Panc1 (cell line): ENCODE measurements at regions not wholly inside any gene's neighbourhood (a gene's known extent, or its start where the extent isn't known, plus 50 kb on each side); places are given as distances from the start of the nearest gene placed in this dataset.

Experiments used
- ATAC-seq: fragments of 200-7000 bp; cut with Tn5 transposase; 2 replicates; pipeline ENCODE4 v1.9.1; 2020; ENCODE audit warnings: mild to moderate bottlenecking, moderate library complexity
- BruUV-seq: library from RNA; stranded (reverse); fragments of 400-500 nt; replicated peaks from 2 replicates; lab custom pipeline; 2021; lab: Mats Ljungman, UMichigan
- CTCF ChIA-PET: fragments of 300-600 bp; sonication (Branson Sonifier 250); formaldehyde crosslinking; loops from one replicate; lab custom pipeline; 2022; ENCODE audit warnings: antibody characterized with exemption; lab: Charles Lee
- POLR2A ChIA-PET: fragments of 300-600 bp; sonication (Branson Sonifier 250); formaldehyde crosslinking; loops from one replicate; lab custom pipeline; 2022; ENCODE audit warnings: antibody characterized with exemption; lab: Charles Lee
- DNase-seq: peaks from one replicate; pipeline ENCODE4 v3.0.0-alpha.2; 2010; ENCODE audit warnings: low read depth, low spot score
- H3K27ac ChIP-seq: 2 replicates; pipeline ENCODE4 v1.5.1; 2011; ENCODE audit warnings: mild to moderate bottlenecking, low read length, inconsistent platforms
- H3K27me3 ChIP-seq: fragments of 200-500 bp; sonication (Bioruptor generic); 2 replicates; pipeline ENCODE4 v1.6.0; 2014; ENCODE audit warnings: low read length, inconsistent platforms; ENCODE audit not compliant: control insufficient read depth, insufficient read depth
- H3K36me3 ChIP-seq: fragments of 200-500 bp; sonication (Bioruptor generic); 2 replicates; pipeline ENCODE4 v1.5.1; 2014; ENCODE audit warnings: inconsistent platforms, mild to moderate bottlenecking, low read length, moderate library complexity; ENCODE audit not compliant: control insufficient read depth, insufficient read depth
- H3K4me1 ChIP-seq: 2 replicates; pipeline ENCODE4 v1.5.1; 2011; ENCODE audit warnings: inconsistent platforms, mild to moderate bottlenecking, low read length, moderate library complexity; ENCODE audit not compliant: control insufficient read depth, insufficient read depth
- H3K4me3 ChIP-seq, 2 experiments: 2 replicates each; pipeline ENCODE4 v1.5.1; 2011 to 2012; ENCODE audit warnings: low read depth in 2 of 2, low read length in 2 of 2, mild to moderate bottlenecking in 2 of 2, inconsistent platforms in 1 of 2, moderate library complexity in 1 of 2
- H3K9me3 ChIP-seq: fragments of 200-500 bp; sonication (Bioruptor generic); 2 replicates; pipeline ENCODE4 v1.5.1; 2014; ENCODE audit warnings: low read depth, mild to moderate bottlenecking, inconsistent platforms, low read length, moderate library complexity; ENCODE audit not compliant: control insufficient read depth, insufficient read depth
- CTCF ChIP-seq: fragments of 450-650 bp; IDR thresholded peaks from 2 replicates; pipeline ENCODE4 v1.5.1; 2017; ENCODE audit warnings: mild to moderate bottlenecking
- POLR2AphosphoS5 ChIP-seq: IDR thresholded peaks from 2 replicates; pipeline ENCODE4 v1.6.1; 2012; ENCODE audit warnings: mild to moderate bottlenecking, low read depth, low read length, moderate library complexity
- REST ChIP-seq, 2 experiments: IDR thresholded peaks; 2 replicates each; pipeline ENCODE4 v1.6.1; 2011 to 2012; ENCODE audit warnings: low read depth in 2 of 2, control low read depth in 1 of 2, low read length in 1 of 2, mild to moderate bottlenecking in 1 of 2, moderate library complexity in 1 of 2; ENCODE audit not compliant: insufficient read depth in 1 of 2
- SIN3A ChIP-seq: IDR thresholded peaks from 2 replicates; pipeline ENCODE4 v1.6.1; 2012; ENCODE audit warnings: low read depth, mild to moderate bottlenecking, low read length, moderate library complexity, borderline replicate concordance; ENCODE audit not compliant: insufficient read depth
- TCF7L2 ChIP-seq: IDR thresholded peaks from 2 replicates; pipeline ENCODE4 v1.6.1; 2011; ENCODE audit warnings: mild to moderate bottlenecking, low read depth, low read length, inconsistent platforms
- in situ Hi-C: cut with HindIII; loops from 2 replicates; pipeline ENCODE4 v1.10.0; 2016; ENCODE audit warnings: low sequenced_read_pairs, low pct_unique_long_range_greater_than_20kb
- intact Hi-C: fragments of 100-400 bp; cut with micrococcal nuclease; formaldehyde crosslinking; loops from one replicate; pipeline ENCODE4 v1.10.0; 2022; ENCODE audit not compliant: unreplicated experiment

- TF ChIP-seq REST (IDR thresholded peaks at IDR 0.05; ENCODE audit: insufficient read depth in 1 of 2, low read depth in 2 of 2, low read length in 1 of 2), result no peak
- no peak for TF ChIP-seq CTCF
- TF ChIP-seq POLR2AphosphoS5, result no peak
- TF ChIP-seq SIN3A, result no peak
- TF ChIP-seq TCF7L2, result no peak
- Histone ChIP-seq H3K27me3 (no peaks in the 10 kb centered on the region), H3K27ac (no peak overlapping the region), H3K36me3 (no peaks in the 10 kb centered on the region), H3K9me3 (no peaks in the 10 kb centered on the region), H3K4me1 (no peaks in the 10 kb centered on the region), H3K4me3 (no peak overlapping the region)
- in situ Hi-C loops (no loop called here), intact Hi-C loops (loop anchor here (2.0 kb wide), 1 partner anchor 181 kb away; no protein-coding TSS in a partner anchor)
- no peak for ATAC-seq
- DNase-seq, result no peak
- BruUV-seq, result no TSS peak
- POLR2A ChIA-PET, result no interaction called here
- CTCF ChIA-PET, result interaction anchor here (0.7 kb wide), 1 partner anchor 1631 kb away, joined by 4 read pairs; no protein-coding TSS in a partner anchor
Measured at GRCh38 chr20:12925863-12926793, 82.6 kb upstream of the SPTLC3 start.

- Histone ChIP-seq H3K27me3 (no peaks in the 10 kb centered on the region), H3K9me3 (no peaks in the 10 kb centered on the region), H3K4me1 (no peaks in the 10 kb centered on the region), H3K27ac (no peak overlapping the region), H3K4me3 (no peak overlapping the region), H3K36me3 (no peaks in the 10 kb centered on the region)
- intact Hi-C loops (no loop called here), in situ Hi-C loops (no loop called here)
- ATAC-seq (no peak), DNase-seq (no peak)
- no peak for TF ChIP-seq TCF7L2
- no peak for TF ChIP-seq CTCF
- BruUV-seq, result no TSS peak
- POLR2A ChIA-PET, result no interaction called here
- CTCF ChIA-PET, result no interaction called here
Measured at GRCh38 chr20:12927489-12927888, 81.3 kb upstream of the SPTLC3 start.
